ENCODE measurements at regions not wholly inside any gene's neighbourhood (a gene's known extent, or its start where the extent isn't known, plus 50 kb on each side); places are given as distances from the start of the nearest gene placed in this dataset.

GRCh38 chr1:72637593-72637992 lies 355.3 kb upstream of the NEGR1 start:
- TF ChIP-seq CTCF (IDR thresholded peaks at IDR 0.05) (no peak), POLR2A (IDR thresholded peaks at IDR 0.05) (no peak)

Measured in sigmoid colon (tissue), 3 donors.